Naive thymus-derived CD8-positive, alpha-beta T cell (primary cell): ENCODE measurements at regions not wholly inside any gene's neighbourhood (a gene's known extent, or its start where the extent isn't known, plus 50 kb on each side); places are given as distances from the start of the nearest gene placed in this dataset.

Source experiments
- ATAC-seq, 2 donors: fragments of 150-1000 bp; cut with Tn5 transposase in 1 of 2; sonication (Bioruptor Pico), chemical (Tn5 transposase) in 1 of 2; 1 replicate in 1 of 2; 2 replicates in 1 of 2; pipeline ENCODE4 v1.10.0; 2021; ENCODE audit warnings: mild to moderate bottlenecking in 2 of 2, moderate library complexity in 2 of 2
- POLR2A ChIA-PET: fragments of 350-600 bp; sonication (Branson Sonifier 250); formaldehyde crosslinking; loops from one replicate; lab custom pipeline; 2021; ENCODE audit warnings: antibody characterized with exemption; lab: Charles Lee
- DNase-seq, 10 donors: peaks; one replicate each; pipeline versions ENCODE4 v3.0.0 to v3.0.0-alpha.2; 2020 to 2022
- H3K27ac Mint-ChIP-seq, 10 donors: one replicate each; pipeline ENCODE4 v1.8.0; 2020 to 2022; ENCODE audit warnings: mild to moderate bottlenecking in 10 of 10, mixed read lengths in 10 of 10, moderate library complexity in 4 of 10, inconsistent platforms in 1 of 10
- H3K27me3 Mint-ChIP-seq, 5 donors: one replicate each; pipeline ENCODE4 v1.8.0; 2021 to 2022; ENCODE audit warnings: mixed read lengths in 5 of 5
- H3K36me3 Mint-ChIP-seq, 3 donors: one replicate each; pipeline ENCODE4 v1.8.0; 2020 to 2022; ENCODE audit warnings: mixed read lengths in 3 of 3, mild to moderate bottlenecking in 2 of 3, inconsistent platforms in 1 of 3
- H3K4me1 Mint-ChIP-seq, 4 donors: one replicate each; pipeline ENCODE4 v1.8.0; 2021 to 2022; ENCODE audit warnings: mixed read lengths in 4 of 4
- H3K4me3 Mint-ChIP-seq, 10 donors: one replicate each; pipeline ENCODE4 v1.8.0; 2020 to 2022; ENCODE audit warnings: mild to moderate bottlenecking in 10 of 10, mixed read lengths in 10 of 10, moderate library complexity in 6 of 10, inconsistent platforms in 1 of 10
- H3K9me3 Mint-ChIP-seq, 9 donors: one replicate each; pipeline ENCODE4 v1.8.0; 2020 to 2022; ENCODE audit warnings: mixed read lengths in 9 of 9, mild to moderate bottlenecking in 3 of 9, inconsistent platforms in 1 of 9, moderate library complexity in 1 of 9

DNA sequence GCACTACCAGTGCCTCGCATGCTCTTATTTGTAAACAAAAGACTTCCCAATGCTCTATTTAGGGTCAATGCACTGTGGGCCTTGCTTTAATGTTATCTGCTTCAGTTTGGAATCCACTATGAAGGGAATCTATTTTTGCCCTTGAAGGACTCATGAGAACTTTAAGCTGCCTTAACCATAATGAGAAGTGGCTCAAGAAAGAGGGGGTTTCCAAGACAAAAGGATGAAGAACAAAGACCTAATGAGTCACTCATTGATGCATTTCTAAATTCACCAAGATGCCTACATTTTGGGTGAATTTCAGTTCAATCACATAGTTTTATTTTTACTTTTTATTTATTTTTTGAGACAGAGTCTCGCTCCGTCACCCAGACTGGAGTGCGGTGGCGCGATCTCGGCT lies 228.2 kb downstream of the LY86 start:
- no peak for DNase-seq
- H3K27ac Mint-ChIP-seq = no peak overlapping the region
- no peak for ATAC-seq
- POLR2A ChIA-PET = no interaction called here
- no peaks in the 10 kb centered on the region for H3K36me3 Mint-ChIP-seq
- H3K27me3 Mint-ChIP-seq = peaks cover 2 to 9% (median 3%) of the 10 kb centered on the region in 5 donors
- peaks cover 0 to 17% (median 5%) of the 10 kb centered on the region in 4 donors for H3K4me1 Mint-ChIP-seq
- no peaks in the 10 kb centered on the region for H3K9me3 Mint-ChIP-seq
- H3K4me3 Mint-ChIP-seq = no peak overlapping the region

DNA sequence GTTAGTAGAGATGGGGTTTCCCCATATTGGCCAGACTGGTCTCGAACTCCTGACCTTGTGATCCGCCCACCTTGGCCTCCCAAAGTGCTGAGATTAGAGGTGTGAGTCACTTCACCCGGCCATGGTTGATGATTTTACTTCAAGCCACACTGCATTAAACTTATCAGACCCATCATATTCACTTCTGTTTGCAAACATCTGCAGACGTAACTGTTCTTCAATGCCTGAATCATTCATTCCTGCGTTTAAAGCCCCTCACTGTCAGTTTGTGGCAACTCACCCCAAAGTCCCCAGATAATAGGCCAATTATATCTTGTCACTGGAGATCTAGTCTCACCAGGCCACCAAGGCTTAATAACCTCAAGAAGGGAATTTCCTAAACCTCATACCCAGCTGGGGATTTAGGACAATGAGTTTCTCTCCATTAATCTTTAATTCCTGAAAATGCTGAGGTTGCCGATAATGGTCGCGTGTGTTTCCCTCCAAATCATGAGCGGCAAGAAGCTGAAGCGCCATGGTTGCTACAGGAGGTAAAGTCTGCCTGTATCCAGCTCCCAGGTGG lies 229.6 kb downstream of the LY86 start:
- peaks cover 2 to 9% (median 3%) of the 10 kb centered on the region in 5 donors for H3K27me3 Mint-ChIP-seq
- POLR2A ChIA-PET = no interaction called here
- ATAC-seq = no peak

DNA sequence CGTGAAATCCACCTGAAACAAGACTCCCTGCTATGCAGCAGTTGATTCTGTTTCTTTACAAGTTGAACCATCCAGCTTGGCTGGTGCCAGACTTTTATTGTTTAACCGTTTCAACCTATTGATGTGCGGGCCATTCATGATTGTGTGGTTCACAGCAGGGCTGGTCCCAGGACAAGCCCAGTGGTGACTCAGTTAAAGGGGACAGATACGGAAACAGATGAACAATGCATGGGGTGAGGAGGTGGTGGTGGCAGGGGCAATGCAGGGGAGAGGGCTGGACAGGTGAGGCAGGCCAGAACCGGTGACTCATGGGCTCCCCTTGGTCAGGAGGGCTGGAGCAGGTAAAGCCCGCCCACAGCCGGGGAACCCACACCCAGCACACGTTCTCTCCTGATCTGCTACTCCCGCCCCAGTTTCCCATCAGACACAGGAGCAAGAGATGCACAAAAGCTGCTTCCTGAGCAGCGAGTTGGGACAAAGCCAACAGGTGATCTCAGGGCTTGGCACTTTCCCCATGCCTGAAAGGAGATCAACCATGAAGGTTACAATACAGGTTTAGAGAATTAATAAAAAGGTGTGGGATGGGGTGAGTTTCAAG lies 232.2 kb downstream of the LY86 start:
- H3K9me3 Mint-ChIP-seq = no peaks in the 10 kb centered on the region
- POLR2A ChIA-PET = no interaction called here
- peaks cover 0 to 12% (median under 1%) of the 10 kb centered on the region in 4 donors for H3K4me1 Mint-ChIP-seq
- peaks cover 2 to 26% (median 10%) of the 10 kb centered on the region in 5 donors for H3K27me3 Mint-ChIP-seq
- peak overlapping the region in 1 of 10 donors; percentile 25 for H3K27ac Mint-ChIP-seq
- H3K36me3 Mint-ChIP-seq = no peaks in the 10 kb centered on the region
- ATAC-seq (no peak), DNase-seq (no peak)
- H3K4me3 Mint-ChIP-seq = no peak overlapping the region

More for the DNA sequence above, 229.6 kb downstream of the LY86 start:
- Mint-ChIP-seq H3K27ac (no peak overlapping the region), H3K36me3 (no peaks in the 10 kb centered on the region), H3K4me3 (no peak overlapping the region), H3K9me3 (no peaks in the 10 kb centered on the region), H3K4me1 (peaks cover 0 to 11% (median under 1%) of the 10 kb centered on the region in 4 donors)
- no peak for DNase-seq

DNA sequence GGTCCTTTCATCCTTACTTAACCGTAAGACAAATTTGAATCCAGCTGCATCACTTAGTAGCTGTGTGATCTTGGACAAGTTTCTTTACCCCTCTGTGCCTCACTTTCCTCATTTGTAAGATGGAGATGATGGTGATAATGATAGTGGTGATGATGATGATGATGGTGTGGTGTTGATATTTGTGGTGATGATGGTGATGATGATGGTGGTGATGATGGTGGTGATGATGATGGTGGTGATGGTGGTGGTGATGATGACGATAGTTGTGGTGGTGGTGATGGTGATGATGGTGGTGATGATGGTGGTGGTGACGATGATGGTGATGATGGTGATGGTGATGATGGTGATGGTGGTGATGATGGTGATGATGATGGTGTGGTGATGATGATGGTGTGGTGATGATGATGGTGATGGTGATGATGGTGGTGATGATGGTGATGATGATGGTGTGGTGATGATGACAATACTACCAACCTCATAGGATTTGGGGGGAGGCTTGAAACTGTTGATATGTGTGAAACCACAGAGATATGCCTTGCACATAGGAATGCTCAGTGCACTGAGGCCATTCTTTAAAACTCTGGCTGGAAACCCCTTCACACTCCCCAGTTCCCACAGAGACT lies 233.2 kb downstream of the LY86 start:
- no peak overlapping the region for H3K4me3 Mint-ChIP-seq
- H3K9me3 Mint-ChIP-seq = no peaks in the 10 kb centered on the region
- no peaks in the 10 kb centered on the region for H3K36me3 Mint-ChIP-seq
- DNase-seq (no peak), ATAC-seq (no peak)
- peaks cover 0 to 13% (median under 1%) of the 10 kb centered on the region in 4 donors for H3K4me1 Mint-ChIP-seq
- no peak overlapping the region for H3K27ac Mint-ChIP-seq
- peaks cover 3 to 27% (median 10%) of the 10 kb centered on the region in 5 donors for H3K27me3 Mint-ChIP-seq
- POLR2A ChIA-PET = no interaction called here

DNA sequence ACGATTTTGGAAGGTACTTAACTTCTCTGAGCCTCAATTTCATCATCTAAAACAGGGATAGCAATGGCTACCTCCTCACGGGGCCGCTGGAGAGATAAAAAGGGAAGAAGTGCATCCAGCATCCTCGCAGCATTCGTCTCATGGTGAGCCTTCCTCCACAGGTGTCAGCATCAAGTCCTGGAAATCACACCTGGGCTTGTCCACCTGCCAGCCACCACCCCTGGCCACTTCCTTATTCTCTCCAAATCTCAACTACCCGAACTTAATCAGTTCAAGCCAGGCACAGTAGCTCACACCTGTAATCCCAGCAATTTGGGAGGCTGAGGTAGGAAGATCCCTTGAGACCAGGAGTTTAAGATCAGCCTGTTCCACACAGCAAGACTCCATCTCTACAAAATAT lies 234.5 kb downstream of the LY86 start:
- Mint-ChIP-seq H3K9me3 (no peaks in the 10 kb centered on the region), H3K4me1 (peaks cover 0 to 15% (median 0%) of the 10 kb centered on the region in 4 donors), H3K36me3 (no peaks in the 10 kb centered on the region), H3K4me3 (no peak overlapping the region), H3K27me3 (peaks cover 4 to 27% (median 10%) of the 10 kb centered on the region in 5 donors), H3K27ac (no peak overlapping the region)
- ATAC-seq (no peak), DNase-seq (no peak)
- POLR2A ChIA-PET = no interaction called here

DNA sequence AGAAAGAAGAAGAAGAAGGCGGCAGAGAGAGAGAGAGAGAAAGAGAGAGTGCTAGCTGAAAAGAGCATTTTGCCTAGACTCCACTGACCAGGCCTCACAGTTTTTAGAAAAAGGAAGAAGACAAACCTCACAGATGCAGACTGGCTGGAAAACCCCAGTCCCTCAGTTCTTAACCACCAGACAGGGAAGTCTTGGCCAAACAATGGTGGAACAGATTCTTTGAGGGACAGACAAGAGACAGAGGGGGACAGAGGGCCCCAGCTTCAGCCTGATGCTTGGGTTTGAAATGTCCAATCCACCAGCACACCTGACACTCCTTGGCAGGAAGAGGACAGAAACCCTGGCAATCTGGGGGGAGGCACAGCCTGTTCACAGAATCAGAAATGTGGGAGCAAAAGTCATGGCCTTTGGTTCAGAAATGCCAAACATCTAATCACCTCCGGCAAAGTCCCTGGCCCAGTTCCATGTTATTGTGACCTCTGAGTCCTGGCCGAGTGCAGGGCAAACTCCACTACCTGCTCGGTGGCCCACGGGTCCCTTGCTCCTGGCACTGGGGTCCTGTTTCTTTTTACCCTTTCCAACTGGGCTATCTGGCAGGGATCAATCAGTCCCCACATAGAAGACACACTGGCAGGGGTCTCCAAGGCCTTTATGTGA lies 235.2 kb downstream of the LY86 start:
- POLR2A ChIA-PET = interaction anchor here (0.6 kb wide), 1 partner anchor 193 kb away, joined by 4 read pairs; no protein-coding TSS in a partner anchor

DNA sequence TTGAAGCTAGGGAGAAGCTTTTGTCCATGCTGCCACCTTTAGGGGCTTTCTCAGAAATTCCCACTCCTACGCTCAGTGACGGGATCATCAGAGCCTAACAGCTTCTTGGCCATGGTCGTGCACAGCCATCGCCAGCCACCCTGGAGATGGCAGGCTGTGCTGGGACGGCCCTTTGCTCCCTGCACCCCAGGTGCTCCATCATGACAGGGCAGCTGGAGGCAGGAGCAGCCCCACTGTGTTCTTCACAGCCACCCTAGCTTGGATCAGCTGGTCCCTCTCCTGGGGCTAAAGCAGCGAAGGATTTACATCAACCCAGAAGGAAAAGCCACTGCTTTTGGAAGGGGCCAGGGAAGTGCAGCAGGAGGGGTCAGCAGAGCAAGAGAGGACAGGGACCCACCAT lies 235.9 kb downstream of the LY86 start:
- Mint-ChIP-seq H3K27ac (peak overlapping the region in 1 of 10 donors; percentile 40), H3K36me3 (no peaks in the 10 kb centered on the region), H3K4me3 (no peak overlapping the region), H3K4me1 (peaks cover 0 to 15% (median 0%) of the 10 kb centered on the region in 4 donors), H3K9me3 (no peaks in the 10 kb centered on the region), H3K27me3 (peaks cover 4 to 27% (median 8%) of the 10 kb centered on the region in 5 donors)
- POLR2A ChIA-PET = interaction anchor here (0.6 kb wide), 1 partner anchor 192 kb away, joined by 4 read pairs; no protein-coding TSS in a partner anchor
- DNase-seq (no peak), ATAC-seq (no peak)

More for the DNA sequence above, 235.2 kb downstream of the LY86 start:
- Mint-ChIP-seq H3K27ac (no peak overlapping the region), H3K4me3 (no peak overlapping the region), H3K36me3 (no peaks in the 10 kb centered on the region), H3K4me1 (peaks cover 0 to 15% (median 0%) of the 10 kb centered on the region in 4 donors), H3K9me3 (no peaks in the 10 kb centered on the region), H3K27me3 (peaks cover 4 to 27% (median 10%) of the 10 kb centered on the region in 5 donors)
- DNase-seq (no peak), ATAC-seq (no peak)

DNA sequence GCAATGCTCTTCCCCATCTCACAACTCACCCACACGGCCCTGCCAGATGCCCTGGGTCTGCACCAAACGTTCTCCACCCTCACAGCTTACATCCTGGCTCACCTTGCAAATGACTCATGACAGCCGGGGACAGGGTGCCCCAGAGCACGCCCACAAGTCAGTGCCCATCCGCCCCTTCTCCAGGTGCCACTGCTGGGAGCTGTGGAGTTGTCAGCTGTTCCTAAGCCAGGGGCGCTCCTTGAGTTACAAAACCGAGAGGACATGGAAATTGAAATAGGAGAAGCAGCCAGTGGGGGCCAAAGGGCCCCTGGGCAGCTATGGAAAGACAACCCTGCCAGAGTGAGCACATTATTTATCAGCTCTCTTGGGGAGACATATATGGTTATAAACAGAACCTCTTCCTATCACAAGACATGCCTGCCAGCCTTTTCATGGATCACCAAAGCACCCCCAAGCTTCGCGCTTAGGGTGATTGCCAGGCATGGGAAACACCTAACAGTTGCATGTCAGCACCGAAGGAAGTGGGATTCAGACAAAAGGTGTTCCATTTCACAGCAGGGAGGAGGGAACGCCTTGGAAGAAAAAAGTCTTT lies 236.8 kb downstream of the LY86 start:
- Mint-ChIP-seq H3K4me1 (peaks cover 0 to 15% (median 0%) of the 10 kb centered on the region in 4 donors), H3K9me3 (no peaks in the 10 kb centered on the region)
- POLR2A ChIA-PET = no interaction called here

DNA sequence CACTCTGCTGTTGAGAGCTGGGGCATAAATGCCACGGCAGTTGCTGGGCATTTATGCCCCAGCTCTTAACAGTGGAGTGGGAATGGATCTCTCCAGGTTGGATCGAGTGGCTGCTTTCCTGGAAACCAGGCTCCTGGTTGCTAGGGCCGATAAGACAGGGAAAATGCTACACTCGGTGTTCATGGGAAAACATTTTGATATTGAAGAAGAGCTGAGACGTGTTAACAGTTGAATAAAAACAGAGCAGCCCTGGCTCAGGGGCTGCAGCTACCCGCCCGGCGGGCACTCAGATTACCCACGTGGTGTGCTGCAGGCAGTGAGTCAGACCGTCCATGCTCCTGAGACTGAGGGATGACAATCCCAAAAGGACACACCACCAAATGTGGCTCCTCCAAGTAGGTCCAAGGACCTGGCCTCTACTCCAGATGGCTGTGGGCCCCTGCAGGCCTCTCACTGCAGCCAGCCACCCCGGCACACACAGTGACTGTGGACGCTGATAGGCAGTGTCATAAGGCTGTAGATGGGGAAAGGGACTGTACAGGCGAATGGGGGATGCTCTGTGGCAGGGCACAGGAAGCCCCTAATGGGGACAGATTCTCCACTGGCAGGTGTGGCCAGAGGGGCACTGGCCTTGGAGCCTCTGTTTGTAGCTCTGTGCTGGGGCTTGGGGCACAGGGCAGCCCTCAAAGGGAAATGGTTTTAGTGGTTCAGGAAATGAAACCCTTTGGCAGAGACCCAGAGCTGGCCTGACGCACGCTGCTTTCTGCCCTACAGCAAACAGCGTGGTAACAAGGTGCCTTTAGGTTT lies 237.8 kb downstream of the LY86 start:
- Mint-ChIP-seq H3K4me3 (no peak overlapping the region), H3K36me3 (no peaks in the 10 kb centered on the region), H3K27me3 (peaks cover 1 to 21% (median 7%) of the 10 kb centered on the region in 5 donors), H3K9me3 (no peaks in the 10 kb centered on the region), H3K27ac (no peak overlapping the region), H3K4me1 (peaks cover 0 to 15% (median 0%) of the 10 kb centered on the region in 4 donors)
- ATAC-seq (no peak), DNase-seq (no peak)
- POLR2A ChIA-PET = no interaction called here

More for the DNA sequence above, 236.8 kb downstream of the LY86 start:
- H3K27me3 Mint-ChIP-seq = peaks cover 4 to 26% (median 7%) of the 10 kb centered on the region in 5 donors
- ATAC-seq (no peak), DNase-seq (no peak)
- no peak overlapping the region for H3K4me3 Mint-ChIP-seq
- no peak overlapping the region for H3K27ac Mint-ChIP-seq
- H3K36me3 Mint-ChIP-seq = no peaks in the 10 kb centered on the region

DNA sequence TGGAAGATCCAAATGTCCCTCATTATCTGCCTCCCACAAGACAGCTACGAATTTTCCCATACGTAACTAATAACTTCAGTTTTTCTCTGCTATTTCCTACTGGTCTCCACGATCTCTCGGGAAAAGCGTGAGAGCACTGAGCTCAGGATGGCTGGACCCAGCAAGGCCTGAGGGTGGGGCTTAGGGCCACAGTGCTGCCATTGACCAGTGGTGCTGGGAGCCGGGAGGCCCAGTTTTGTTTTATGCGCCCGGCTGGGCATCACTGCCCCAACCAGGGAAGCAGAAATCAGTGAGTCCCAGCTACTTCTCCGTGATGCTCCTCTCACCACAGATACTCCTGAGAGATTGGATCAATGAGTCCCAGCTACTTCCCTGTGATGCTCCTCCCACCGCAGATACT lies 238.4 kb downstream of the LY86 start:
- Mint-ChIP-seq H3K27me3 (peaks cover 1 to 21% (median 12%) of the 10 kb centered on the region in 5 donors), H3K27ac (peak overlapping the region in 2 of 10 donors; percentile 9 to 35), H3K36me3 (no peaks in the 10 kb centered on the region), H3K4me1 (peaks cover 0 to 15% (median 0%) of the 10 kb centered on the region in 4 donors), H3K4me3 (no peak overlapping the region), H3K9me3 (no peaks in the 10 kb centered on the region)
- POLR2A ChIA-PET = no interaction called here
- ATAC-seq (no peak), DNase-seq (no peak)

DNA sequence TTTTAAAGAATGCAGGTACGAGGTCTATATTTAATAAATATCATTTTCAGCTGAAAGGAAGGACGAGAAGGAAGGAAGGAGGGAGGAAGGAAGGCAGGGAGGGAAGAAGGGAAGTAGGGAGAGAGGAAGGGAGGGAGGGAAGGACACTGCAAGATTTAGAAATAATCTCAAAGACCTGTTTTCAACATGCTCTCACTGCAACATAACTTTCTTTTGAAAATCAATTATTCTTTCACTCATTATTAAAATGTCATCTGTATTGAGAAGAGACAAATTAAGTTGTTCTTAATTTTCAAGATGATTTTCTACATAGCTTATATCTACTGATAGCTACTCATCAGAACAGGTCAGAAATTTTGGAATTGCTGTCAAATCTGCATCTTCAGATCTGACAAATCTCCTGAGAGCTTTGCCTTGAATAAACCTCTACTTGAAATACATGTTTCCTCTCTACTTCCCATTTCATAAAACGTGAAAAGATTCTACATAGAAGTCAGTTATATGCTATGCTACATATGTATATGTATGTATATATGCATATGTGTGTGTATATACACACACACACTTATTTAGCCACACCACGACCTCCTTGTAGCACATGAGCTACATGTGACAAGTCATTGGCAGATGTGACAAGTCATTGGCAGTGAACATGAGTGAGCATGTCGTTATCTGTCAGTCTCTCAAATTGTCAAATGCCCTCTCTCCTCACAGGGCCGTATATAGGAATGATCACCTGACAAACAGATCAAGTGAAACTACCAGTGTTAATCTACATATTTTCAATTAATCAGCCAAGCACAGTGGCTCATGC lies 241.6 kb downstream of the LY86 start:
- DNase-seq (no peak), ATAC-seq (no peak)
- peaks cover 2 to 20% (median 8%) of the 10 kb centered on the region in 5 donors for H3K27me3 Mint-ChIP-seq
- no peaks in the 10 kb centered on the region for H3K36me3 Mint-ChIP-seq
- POLR2A ChIA-PET = no interaction called here
- no peak overlapping the region for H3K4me3 Mint-ChIP-seq
- peaks cover 0 to 6% (median 1%) of the 10 kb centered on the region in 4 donors for H3K4me1 Mint-ChIP-seq
- H3K27ac Mint-ChIP-seq = no peak overlapping the region
- H3K9me3 Mint-ChIP-seq = no peaks in the 10 kb centered on the region
